OCI-LY7 (cell line): ENCODE measurements at regions not wholly inside any gene's neighbourhood (a gene's known extent, or its start where the extent isn't known, plus 50 kb on each side); places are given as distances from the start of the nearest gene placed in this dataset.

Experiments used
- EZH2phosphoT487 ChIP-seq: fragments of 200-600 bp; sonication (generic); IDR thresholded peaks from 2 replicates; pipeline ENCODE4 v1.6.1; 2018; ENCODE audit warnings: low read depth, borderline replicate concordance, mild to moderate bottlenecking, mixed run types, antibody characterized with exemption, low read length, moderate library complexity, mixed read lengths
- TF ChIP-seq, protein P1 (sequence below): fragments of 200-600 bp; sonication (generic); conservative IDR thresholded peaks from 2 replicates; pipeline ENCODE4 v1.5.1; 2014; ENCODE audit warnings: mild to moderate bottlenecking, antibody characterized with exemption, low read length, moderate library complexity, mixed read lengths

DNA sequence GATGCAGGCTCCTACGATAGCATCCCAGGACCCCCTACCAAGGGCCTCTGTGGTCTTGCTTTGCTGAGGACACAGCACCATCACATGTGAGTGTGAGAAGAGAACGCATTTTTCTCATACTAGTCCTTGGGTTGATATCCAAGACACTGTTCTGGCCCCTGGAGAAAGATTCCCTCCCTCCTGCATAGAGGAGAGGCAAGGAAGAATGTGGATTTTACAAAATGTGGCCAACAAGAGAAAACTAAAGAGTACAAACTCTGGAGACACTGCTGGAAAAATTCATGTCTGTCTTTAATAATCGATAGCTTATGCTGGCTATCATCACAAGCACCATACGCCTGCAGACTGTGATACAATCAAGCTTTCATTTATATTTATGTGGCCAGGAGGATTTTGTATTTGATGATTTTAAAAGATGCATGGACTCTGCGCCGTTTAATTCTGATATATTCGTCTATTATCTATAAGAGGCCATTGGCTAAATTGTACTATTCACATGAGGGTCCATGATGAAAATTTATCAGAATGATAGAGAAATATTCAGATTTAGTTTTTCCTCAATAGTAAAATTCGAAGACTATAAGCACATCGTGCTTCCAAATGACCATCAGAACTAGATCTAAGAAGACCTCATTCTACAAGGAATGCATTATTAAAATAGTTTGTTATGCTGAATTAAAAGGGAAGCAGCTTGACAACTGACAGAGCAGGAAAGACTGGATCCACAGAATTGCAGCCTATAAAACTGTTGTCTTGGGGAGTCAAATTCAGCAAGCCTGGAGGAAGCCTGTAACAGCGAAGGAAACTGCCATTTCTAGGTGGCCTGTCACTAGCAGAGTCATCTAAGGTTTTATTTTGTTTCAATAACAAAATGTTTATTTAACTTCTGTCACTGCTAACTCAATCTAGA lies 578.7 kb downstream of the DIAPH3 start:
- TF ChIP-seq, protein P1, sequence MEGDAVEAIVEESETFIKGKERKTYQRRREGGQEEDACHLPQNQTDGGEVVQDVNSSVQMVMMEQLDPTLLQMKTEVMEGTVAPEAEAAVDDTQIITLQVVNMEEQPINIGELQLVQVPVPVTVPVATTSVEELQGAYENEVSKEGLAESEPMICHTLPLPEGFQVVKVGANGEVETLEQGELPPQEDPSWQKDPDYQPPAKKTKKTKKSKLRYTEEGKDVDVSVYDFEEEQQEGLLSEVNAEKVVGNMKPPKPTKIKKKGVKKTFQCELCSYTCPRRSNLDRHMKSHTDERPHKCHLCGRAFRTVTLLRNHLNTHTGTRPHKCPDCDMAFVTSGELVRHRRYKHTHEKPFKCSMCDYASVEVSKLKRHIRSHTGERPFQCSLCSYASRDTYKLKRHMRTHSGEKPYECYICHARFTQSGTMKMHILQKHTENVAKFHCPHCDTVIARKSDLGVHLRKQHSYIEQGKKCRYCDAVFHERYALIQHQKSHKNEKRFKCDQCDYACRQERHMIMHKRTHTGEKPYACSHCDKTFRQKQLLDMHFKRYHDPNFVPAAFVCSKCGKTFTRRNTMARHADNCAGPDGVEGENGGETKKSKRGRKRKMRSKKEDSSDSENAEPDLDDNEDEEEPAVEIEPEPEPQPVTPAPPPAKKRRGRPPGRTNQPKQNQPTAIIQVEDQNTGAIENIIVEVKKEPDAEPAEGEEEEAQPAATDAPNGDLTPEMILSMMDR: no peak
- no peak for TF ChIP-seq EZH2phosphoT487
